Adrenal gland (tissue), 5 donors: ENCODE measurements at regions not wholly inside any gene's neighbourhood (a gene's known extent, or its start where the extent isn't known, plus 50 kb on each side); places are given as distances from the start of the nearest gene placed in this dataset.

Source experiments
- CTCF ChIP-seq, 6 experiments: fragments of 450-650 bp in 4 of 6; fragments of 200-600 bp in 2 of 6; sonication (generic) in 1 of 6; IDR thresholded peaks; 1 replicate in 5 of 6; 2 replicates in 1 of 6; pipeline versions ENCODE4 v1.5.1 to v1.8.0; 2016 to 2021; ENCODE audit warnings: antibody characterized with exemption in 6 of 6, mild to moderate bottlenecking in 2 of 6, moderate library complexity in 1 of 6
- POLR2A ChIP-seq, 2 donors: fragments of 450-650 bp; IDR thresholded peaks; one replicate each; pipeline ENCODE4 v1.6.1; 2017; ENCODE audit warnings: antibody characterized with exemption in 2 of 2, mild to moderate bottlenecking in 2 of 2, moderate library complexity in 1 of 2
- donor health status: DM: no; HTN: no; CAD: no.

GRCh38 chr3:34176723-34177122 is 378.3 kb downstream of the PDCD6IP start:
- TF ChIP-seq POLR2A (IDR thresholded peaks at IDR 0.05) (no peak), CTCF (IDR thresholded peaks at IDR 0.05) (no peak)
